ENCODE measurements at regions not wholly inside any gene's neighbourhood (a gene's known extent, or its start where the extent isn't known, plus 50 kb on each side); places are given as distances from the start of the nearest gene placed in this dataset.

DNA sequence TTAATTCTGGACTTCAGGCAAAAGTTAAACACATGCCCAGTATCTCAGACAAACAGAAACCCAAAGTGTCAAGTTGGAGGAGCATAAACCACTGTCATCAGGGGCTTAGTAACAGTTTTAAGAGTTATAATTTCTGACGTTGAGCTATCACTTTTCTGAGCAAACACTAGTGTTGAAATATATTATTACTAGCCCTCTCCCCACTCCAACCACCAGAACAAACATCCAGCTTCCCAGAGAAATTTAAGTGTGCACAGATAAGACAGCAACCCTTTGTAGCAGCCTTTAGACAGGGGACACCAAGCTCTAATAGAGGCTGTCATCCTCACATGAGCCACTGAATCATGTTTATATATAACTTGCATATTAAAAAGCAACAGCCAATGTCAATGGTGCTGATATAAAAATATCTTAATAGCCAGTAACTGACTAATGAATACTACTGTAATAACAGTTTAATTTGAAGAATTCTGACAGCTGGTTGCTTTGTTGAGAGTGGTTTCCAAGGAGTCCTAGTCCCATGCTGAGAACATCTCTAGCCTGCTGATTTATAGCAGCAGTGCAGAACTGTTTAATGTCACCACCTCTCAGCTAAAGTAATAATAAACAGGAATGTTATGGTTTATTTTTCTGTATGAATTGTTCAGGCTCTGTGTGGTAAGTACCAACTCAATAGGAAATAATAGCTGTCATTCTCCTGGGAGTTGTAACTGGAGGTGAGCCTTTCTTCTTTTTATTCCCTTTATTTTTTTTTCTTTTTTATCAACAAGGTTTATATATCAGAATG, 528.7 kb upstream of the ZNF608 start:
- DNase-seq (ENCODE audit: low read depth): no peak
- TF ChIP-seq CTCF (conservative IDR thresholded peaks at IDR 0.05; ENCODE audit: low read length): no peak
- no peak overlapping the region for H3K4me3 ChIP-seq (ENCODE audit: low read length)

DNA sequence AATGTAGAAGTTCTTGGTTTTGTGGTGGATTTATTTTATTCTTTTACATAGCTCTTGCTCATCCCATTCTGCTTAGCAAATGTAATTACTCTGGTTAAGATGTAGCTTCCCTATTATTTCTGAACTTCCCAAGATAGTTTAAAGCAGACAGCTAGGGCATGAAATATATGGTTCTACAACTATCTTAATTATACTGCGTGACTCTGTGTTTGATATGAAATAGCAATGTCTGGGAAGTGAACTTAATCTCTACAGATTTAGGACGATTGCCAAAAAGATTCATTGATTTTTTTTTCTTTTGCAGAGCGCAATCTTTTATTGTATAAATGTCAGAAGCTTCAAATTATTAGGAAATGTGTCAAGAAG, 529.3 kb upstream of the ZNF608 start:
- no peak for DNase-seq (ENCODE audit: low read depth)
- no peak for TF ChIP-seq CTCF (conservative IDR thresholded peaks at IDR 0.05; ENCODE audit: low read length)
- no peak overlapping the region for H3K4me3 ChIP-seq (ENCODE audit: low read length)

DNA sequence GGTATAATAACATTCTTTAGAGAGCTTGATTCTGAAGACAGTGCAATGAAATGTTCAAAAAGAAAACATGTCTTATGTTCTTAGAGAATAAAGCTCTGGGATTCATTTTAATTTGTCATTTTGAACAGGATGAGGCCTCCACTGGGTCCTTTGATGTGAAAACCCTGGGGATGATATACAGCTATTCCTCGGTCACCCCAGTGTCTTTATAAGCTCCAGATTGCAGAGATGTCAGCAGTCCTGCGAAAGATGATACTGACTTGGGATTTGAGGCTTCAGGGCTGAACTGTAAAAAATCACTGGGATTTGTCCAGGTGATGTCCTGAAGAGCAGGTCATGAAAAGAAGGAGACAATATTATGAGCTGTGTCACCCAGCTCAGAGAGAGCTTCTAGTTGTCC, 529.7 kb upstream of the ZNF608 start:
- H3K4me3 ChIP-seq (ENCODE audit: low read length): no peak overlapping the region
- DNase-seq (ENCODE audit: low read depth): no peak
- no peak for TF ChIP-seq CTCF (conservative IDR thresholded peaks at IDR 0.05; ENCODE audit: low read length)

GRCh38 chr5:125277494-125278154, 531.2 kb upstream of the ZNF608 start:
- peak; percentile 54 for DNase-seq (ENCODE audit: low read depth)
- H3K4me3 ChIP-seq (ENCODE audit: low read length): no peak overlapping the region
- no peak for TF ChIP-seq CTCF (conservative IDR thresholded peaks at IDR 0.05; ENCODE audit: low read length)

GRCh38 chr5:125278711-125279110, 532.3 kb upstream of the ZNF608 start:
- no peak for DNase-seq (ENCODE audit: low read depth)
- H3K4me3 ChIP-seq (ENCODE audit: low read length): no peak overlapping the region
- no peak for TF ChIP-seq CTCF (conservative IDR thresholded peaks at IDR 0.05; ENCODE audit: low read length)

DNA sequence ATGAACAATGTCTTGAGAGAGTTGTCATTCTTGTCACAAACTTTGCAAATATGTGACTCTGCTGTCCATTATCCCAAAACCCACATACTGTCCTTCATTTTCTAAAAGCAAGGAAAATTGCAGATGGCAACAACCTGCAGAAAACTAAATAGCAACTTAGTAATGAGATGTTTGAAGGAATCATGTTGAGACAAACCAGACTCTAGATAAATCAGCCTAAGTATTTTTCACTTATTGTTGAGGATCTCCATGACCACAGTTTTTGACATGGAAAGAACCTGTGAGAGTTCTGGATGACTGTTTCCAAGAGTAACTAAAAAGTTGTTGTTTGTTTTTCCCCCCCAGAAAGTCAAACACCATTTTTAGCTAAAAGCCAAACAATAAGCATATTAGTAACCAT, 535.2 kb upstream of the ZNF608 start:
- TF ChIP-seq CTCF (conservative IDR thresholded peaks at IDR 0.05; ENCODE audit: low read length): no peak
- no peak overlapping the region for H3K4me3 ChIP-seq (ENCODE audit: low read length)
- no peak for DNase-seq (ENCODE audit: low read depth)

DNA sequence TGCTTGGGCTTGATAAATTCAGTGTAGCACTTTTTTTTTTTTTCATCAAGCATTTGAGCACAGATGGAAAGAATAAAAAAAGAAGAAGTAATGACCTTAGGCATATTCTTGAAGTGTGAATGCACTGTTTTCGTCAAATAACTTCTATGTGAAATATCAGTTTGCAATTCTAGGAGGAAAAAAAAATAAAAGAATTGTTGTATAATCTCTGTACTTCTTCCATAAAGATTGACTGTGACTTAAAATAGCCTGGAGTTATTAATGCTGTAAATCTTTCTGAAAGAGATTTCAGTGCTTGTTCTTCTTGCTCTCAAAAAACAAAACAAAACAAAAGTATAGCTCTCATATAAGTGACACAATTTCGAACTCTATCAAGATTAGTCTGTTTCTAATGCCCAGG, 536.9 kb upstream of the ZNF608 start:
- no peak for DNase-seq (ENCODE audit: low read depth)
- TF ChIP-seq CTCF (conservative IDR thresholded peaks at IDR 0.05; ENCODE audit: low read length): no peak
- no peak overlapping the region for H3K4me3 ChIP-seq (ENCODE audit: low read length)
